ENCODE measurements at regions not wholly inside any gene's neighbourhood (a gene's known extent, or its start where the extent isn't known, plus 50 kb on each side); places are given as distances from the start of the nearest gene placed in this dataset.

DNA sequence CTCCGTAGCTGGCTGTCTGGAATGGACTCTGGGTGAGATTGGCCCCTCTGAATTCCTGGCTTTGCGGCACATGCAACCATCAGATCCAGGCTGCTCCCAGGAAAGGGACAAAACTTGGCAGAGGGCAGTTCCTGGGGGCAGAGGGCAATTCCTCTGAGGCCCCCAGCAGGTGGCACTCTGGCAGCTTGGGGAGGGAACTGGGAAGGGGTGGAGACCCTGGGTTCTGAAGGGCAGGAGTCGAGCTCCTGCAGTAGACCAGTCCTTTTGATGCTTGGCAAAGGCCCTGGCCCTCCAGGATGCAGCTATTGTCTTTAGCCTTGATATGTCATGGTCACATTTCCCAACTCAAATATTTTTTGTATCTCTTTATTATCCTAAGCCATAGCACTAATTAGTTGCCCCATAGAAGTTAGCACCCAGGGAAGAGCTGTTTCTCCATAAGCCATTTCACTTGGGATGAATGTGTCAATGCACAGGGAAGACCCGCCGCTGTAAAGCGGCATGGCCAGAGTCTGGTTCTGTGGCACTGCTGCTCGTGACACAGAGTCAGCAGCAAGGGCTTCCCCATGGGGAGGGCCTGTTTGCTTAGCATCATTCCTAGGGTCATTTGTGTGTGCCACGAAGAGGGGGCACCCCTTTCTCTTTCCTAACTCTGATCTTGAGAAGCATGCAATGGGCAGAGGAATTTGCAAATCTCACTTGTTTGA is 51.2 kb upstream of the CDK20 start:
- TF ChIP-seq CTCF (IDR thresholded peaks at IDR 0.05) (no peak), TP53 (CRISPR knock-in tag; IDR thresholded peaks at IDR 0.05) (no peak), HMGXB4 (CRISPR knock-in tag; IDR thresholded peaks at IDR 0.05) (no peak), ZBTB21 (CRISPR knock-in tag; IDR thresholded peaks at IDR 0.05; ENCODE audit: borderline replicate concordance) (no peak), NR3C1 (CRISPR knock-in tag; conservative IDR thresholded peaks at IDR 0.05; ENCODE audit: low read depth) (no peak), PRDM15 (CRISPR knock-in tag; IDR thresholded peaks at IDR 0.05) (no peak), ARID4B (CRISPR knock-in tag; IDR thresholded peaks at IDR 0.05; ENCODE audit: borderline replicate concordance) (no peak)
- TF ChIP-seq, protein P1, sequence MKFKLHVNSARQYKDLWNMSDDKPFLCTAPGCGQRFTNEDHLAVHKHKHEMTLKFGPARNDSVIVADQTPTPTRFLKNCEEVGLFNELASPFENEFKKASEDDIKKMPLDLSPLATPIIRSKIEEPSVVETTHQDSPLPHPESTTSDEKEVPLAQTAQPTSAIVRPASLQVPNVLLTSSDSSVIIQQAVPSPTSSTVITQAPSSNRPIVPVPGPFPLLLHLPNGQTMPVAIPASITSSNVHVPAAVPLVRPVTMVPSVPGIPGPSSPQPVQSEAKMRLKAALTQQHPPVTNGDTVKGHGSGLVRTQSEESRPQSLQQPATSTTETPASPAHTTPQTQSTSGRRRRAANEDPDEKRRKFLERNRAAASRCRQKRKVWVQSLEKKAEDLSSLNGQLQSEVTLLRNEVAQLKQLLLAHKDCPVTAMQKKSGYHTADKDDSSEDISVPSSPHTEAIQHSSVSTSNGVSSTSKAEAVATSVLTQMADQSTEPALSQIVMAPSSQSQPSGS (CRISPR knock-in tag; IDR thresholded peaks at IDR 0.05; ENCODE audit: borderline replicate concordance, low read depth) = no peak
- TF ChIP-seq, protein P2, sequence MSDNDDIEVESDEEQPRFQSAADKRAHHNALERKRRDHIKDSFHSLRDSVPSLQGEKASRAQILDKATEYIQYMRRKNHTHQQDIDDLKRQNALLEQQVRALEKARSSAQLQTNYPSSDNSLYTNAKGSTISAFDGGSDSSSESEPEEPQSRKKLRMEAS (CRISPR knock-in tag; IDR thresholded peaks at IDR 0.05) = no peak
- TF ChIP-seq, protein P3, sequence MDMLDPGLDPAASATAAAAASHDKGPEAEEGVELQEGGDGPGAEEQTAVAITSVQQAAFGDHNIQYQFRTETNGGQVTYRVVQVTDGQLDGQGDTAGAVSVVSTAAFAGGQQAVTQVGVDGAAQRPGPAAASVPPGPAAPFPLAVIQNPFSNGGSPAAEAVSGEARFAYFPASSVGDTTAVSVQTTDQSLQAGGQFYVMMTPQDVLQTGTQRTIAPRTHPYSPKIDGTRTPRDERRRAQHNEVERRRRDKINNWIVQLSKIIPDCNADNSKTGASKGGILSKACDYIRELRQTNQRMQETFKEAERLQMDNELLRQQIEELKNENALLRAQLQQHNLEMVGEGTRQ (CRISPR knock-in tag; IDR thresholded peaks at IDR 0.05) = no peak
